Endodermal cell (in vitro differentiated cells): ENCODE measurements at regions not wholly inside any gene's neighbourhood (a gene's known extent, or its start where the extent isn't known, plus 50 kb on each side); places are given as distances from the start of the nearest gene placed in this dataset.

Source experiments
- DNase-seq: peaks from one replicate; pipeline ENCODE4 v3.0.0-alpha.2; 2017
- H3K27ac ChIP-seq: 2 replicates; pipeline ENCODE4 v1.5.1; 2013; ENCODE audit warnings: mild to moderate bottlenecking, low read depth, low read length, moderate library complexity
- H3K27me3 ChIP-seq: 2 replicates; pipeline ENCODE4 v1.6.1; 2013; ENCODE audit warnings: mild to moderate bottlenecking, low read length, moderate library complexity; ENCODE audit not compliant: insufficient read depth, control insufficient read depth, poor library complexity, severe bottlenecking
- H3K36me3 ChIP-seq: 2 replicates; pipeline ENCODE4 v1.7.0; 2013; ENCODE audit warnings: mild to moderate bottlenecking, low read length, moderate library complexity; ENCODE audit not compliant: control insufficient read depth, insufficient read depth
- H3K4me1 ChIP-seq: one replicate; pipeline ENCODE4 v1.7.0; 2013; ENCODE audit warnings: low read length; ENCODE audit not compliant: control insufficient read depth, insufficient read depth
- H3K4me3 ChIP-seq: 2 replicates; pipeline ENCODE4 v1.5.1; 2013; ENCODE audit warnings: mild to moderate bottlenecking, low read length, moderate library complexity
- H3K9ac ChIP-seq: 2 replicates; pipeline ENCODE4 v1.6.1; 2013; ENCODE audit warnings: mild to moderate bottlenecking, low read length, moderate library complexity; ENCODE audit not compliant: poor library complexity, severe bottlenecking; ENCODE audit errors: extremely low read depth
- H3K9me3 ChIP-seq: 2 replicates; pipeline ENCODE4 v1.6.1; 2013; ENCODE audit warnings: mild to moderate bottlenecking, low read length, moderate library complexity; ENCODE audit not compliant: control insufficient read depth
- H3K27ac Mint-ChIP-seq: 2 replicates; pipeline ENCODE4 v1.8.0; 2020; ENCODE audit warnings: mixed read lengths
- H3K27me3 Mint-ChIP-seq: 2 replicates; pipeline ENCODE4 v1.8.0; 2021; ENCODE audit warnings: mild to moderate bottlenecking, mixed read lengths; ENCODE audit not compliant: insufficient read depth
- H3K36me3 Mint-ChIP-seq: 2 replicates; pipeline ENCODE4 v1.8.0; 2020; ENCODE audit warnings: low read depth, mixed read lengths
- H3K4me1 Mint-ChIP-seq: 2 replicates; pipeline ENCODE4 v1.8.0; 2020; ENCODE audit warnings: mixed read lengths
- H3K4me3 Mint-ChIP-seq: 2 replicates; pipeline ENCODE4 v1.8.0; 2020; ENCODE audit warnings: mild to moderate bottlenecking, moderate library complexity, mixed read lengths
- H3K9me3 Mint-ChIP-seq: 2 replicates; pipeline ENCODE4 v1.8.0; 2020; ENCODE audit warnings: mild to moderate bottlenecking, mixed read lengths
- WGBS, 2 experiments: methylation state at CpG; one replicate each; pipeline versions ENCODE4 v1.1.5 to v1.1.7; 2013; ENCODE audit warnings: missing lambda C conversion rate in 2 of 2, mixed read lengths in 1 of 2; ENCODE audit not compliant: insufficient coverage in 1 of 2, insufficient read length in 1 of 2; 5-methylcytosine and 5-hydroxymethylcytosine counted together
- TF ChIP-seq, protein P1 (sequence below): fragments of 200-600 bp; sonication (generic); conservative IDR thresholded peaks from 2 replicates; pipeline ENCODE4 v1.5.0; 2021; ENCODE audit warnings: antibody characterized with exemption, mild to moderate bottlenecking

GRCh38 chr22:48825802-48826520 is 1001.7 kb downstream of the BRD1 start:
- H3K27ac Mint-ChIP-seq: no peak overlapping the region
- Histone ChIP-seq H3K9me3 (no peaks in the 10 kb centered on the region), H3K27me3 (no peaks in the 10 kb centered on the region), H3K27ac (no peak overlapping the region), H3K4me3 (no peak overlapping the region), H3K4me1 (no peaks in the 10 kb centered on the region), H3K9ac (no peak overlapping the region), H3K36me3 (no peaks in the 10 kb centered on the region)
- 92 to 94% methylated on average over 18 to 25 of the region's 25 CpGs for WGBS, 2 experiments
- peaks cover 9% of the 10 kb centered on the region for H3K9me3 Mint-ChIP-seq
- H3K36me3 Mint-ChIP-seq: no peaks in the 10 kb centered on the region
- H3K4me1 Mint-ChIP-seq: peaks cover 7% of the 10 kb centered on the region
- H3K4me3 Mint-ChIP-seq: no peak overlapping the region
- no peaks in the 10 kb centered on the region for H3K27me3 Mint-ChIP-seq
- DNase-seq: peak; percentile 35
- TF ChIP-seq, protein P1, sequence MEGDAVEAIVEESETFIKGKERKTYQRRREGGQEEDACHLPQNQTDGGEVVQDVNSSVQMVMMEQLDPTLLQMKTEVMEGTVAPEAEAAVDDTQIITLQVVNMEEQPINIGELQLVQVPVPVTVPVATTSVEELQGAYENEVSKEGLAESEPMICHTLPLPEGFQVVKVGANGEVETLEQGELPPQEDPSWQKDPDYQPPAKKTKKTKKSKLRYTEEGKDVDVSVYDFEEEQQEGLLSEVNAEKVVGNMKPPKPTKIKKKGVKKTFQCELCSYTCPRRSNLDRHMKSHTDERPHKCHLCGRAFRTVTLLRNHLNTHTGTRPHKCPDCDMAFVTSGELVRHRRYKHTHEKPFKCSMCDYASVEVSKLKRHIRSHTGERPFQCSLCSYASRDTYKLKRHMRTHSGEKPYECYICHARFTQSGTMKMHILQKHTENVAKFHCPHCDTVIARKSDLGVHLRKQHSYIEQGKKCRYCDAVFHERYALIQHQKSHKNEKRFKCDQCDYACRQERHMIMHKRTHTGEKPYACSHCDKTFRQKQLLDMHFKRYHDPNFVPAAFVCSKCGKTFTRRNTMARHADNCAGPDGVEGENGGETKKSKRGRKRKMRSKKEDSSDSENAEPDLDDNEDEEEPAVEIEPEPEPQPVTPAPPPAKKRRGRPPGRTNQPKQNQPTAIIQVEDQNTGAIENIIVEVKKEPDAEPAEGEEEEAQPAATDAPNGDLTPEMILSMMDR: no peak

GRCh38 chr22:48824712-48825651 is 1002.7 kb downstream of the BRD1 start:
- WGBS, 2 experiments: 88 to 89% methylated on average over 20 to 23 of the region's 23 CpGs
- Mint-ChIP-seq H3K27me3 (no peaks in the 10 kb centered on the region), H3K9me3 (peaks cover 2% of the 10 kb centered on the region), H3K27ac (no peak overlapping the region), H3K4me1 (peaks cover 7% of the 10 kb centered on the region), H3K36me3 (no peaks in the 10 kb centered on the region), H3K4me3 (no peak overlapping the region)
- Histone ChIP-seq H3K4me1 (no peaks in the 10 kb centered on the region), H3K4me3 (no peak overlapping the region), H3K27ac (no peak overlapping the region), H3K27me3 (no peaks in the 10 kb centered on the region), H3K36me3 (no peaks in the 10 kb centered on the region), H3K9me3 (no peaks in the 10 kb centered on the region), H3K9ac (no peak overlapping the region)
- TF ChIP-seq, protein P1: no peak
- DNase-seq: peak; percentile 36

DNA sequence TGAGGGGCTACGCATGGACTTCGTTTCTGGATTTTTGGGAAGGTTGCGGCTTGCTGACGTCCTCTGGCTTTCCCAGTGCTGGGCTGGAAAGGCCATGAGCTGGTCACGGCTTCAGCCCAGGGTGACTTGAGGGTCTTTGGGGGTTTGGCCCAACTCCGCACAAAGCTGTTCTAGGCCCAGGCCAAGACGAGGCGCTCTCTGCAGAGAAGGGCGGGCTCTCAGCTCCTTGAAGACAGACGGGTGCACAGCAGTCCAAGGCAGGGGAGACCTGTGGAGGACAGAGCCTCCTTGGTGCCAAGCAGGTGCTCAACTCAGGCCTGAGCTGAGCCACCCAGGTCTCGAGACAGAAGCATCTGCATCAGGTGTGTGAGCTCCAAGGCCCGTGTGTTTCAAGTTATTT is 1003.7 kb downstream of the BRD1 start:
- Mint-ChIP-seq H3K27ac (no peak overlapping the region), H3K36me3 (no peaks in the 10 kb centered on the region), H3K9me3 (no peaks in the 10 kb centered on the region), H3K4me3 (no peak overlapping the region), H3K4me1 (peaks cover 7% of the 10 kb centered on the region), H3K27me3 (no peaks in the 10 kb centered on the region)
- Histone ChIP-seq H3K36me3 (no peaks in the 10 kb centered on the region), H3K9ac (no peak overlapping the region), H3K4me1 (no peaks in the 10 kb centered on the region), H3K9me3 (no peaks in the 10 kb centered on the region), H3K27me3 (no peaks in the 10 kb centered on the region), H3K27ac (no peak overlapping the region), H3K4me3 (no peak overlapping the region)
- 93 to 94% methylated on average over 11 to 12 of the region's 12 CpGs for WGBS, 2 experiments
- DNase-seq: no peak
- TF ChIP-seq, protein P1: no peak
